ENCODE measurements at regions not wholly inside any gene's neighbourhood (a gene's known extent, or its start where the extent isn't known, plus 50 kb on each side); places are given as distances from the start of the nearest gene placed in this dataset.

DNA sequence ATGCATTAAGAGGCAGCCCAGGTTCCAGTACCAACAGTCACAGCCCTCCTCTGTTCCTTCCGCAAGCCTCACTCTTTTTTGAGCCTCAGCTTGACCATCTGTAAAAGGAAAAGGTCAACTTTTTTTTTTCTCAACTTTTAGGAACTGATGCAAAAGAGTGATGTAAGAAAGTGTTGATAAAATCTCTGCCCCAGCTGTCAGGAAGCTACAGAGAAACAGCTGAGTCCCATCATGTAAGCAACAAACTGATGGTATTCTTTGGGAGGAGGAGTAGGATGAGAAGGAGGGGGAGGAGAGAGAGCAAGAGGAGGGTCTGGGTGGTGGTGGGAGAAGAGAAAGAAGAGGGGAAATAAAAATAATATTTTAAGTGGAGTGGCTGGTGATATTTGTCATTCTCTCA is 233.9 kb upstream of the TSHZ3 start:
- TF ChIP-seq, protein P1, sequence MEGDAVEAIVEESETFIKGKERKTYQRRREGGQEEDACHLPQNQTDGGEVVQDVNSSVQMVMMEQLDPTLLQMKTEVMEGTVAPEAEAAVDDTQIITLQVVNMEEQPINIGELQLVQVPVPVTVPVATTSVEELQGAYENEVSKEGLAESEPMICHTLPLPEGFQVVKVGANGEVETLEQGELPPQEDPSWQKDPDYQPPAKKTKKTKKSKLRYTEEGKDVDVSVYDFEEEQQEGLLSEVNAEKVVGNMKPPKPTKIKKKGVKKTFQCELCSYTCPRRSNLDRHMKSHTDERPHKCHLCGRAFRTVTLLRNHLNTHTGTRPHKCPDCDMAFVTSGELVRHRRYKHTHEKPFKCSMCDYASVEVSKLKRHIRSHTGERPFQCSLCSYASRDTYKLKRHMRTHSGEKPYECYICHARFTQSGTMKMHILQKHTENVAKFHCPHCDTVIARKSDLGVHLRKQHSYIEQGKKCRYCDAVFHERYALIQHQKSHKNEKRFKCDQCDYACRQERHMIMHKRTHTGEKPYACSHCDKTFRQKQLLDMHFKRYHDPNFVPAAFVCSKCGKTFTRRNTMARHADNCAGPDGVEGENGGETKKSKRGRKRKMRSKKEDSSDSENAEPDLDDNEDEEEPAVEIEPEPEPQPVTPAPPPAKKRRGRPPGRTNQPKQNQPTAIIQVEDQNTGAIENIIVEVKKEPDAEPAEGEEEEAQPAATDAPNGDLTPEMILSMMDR (IDR thresholded peaks at IDR 0.05; ENCODE audit: insufficient read depth, low read depth, low read length): no peak
- no peak for TF ChIP-seq EZH2 (IDR thresholded peaks at IDR 0.05; ENCODE audit: insufficient read depth, low read length)

All from astrocyte (in vitro differentiated cells and primary cell).